NCI-H748 (cell line): ENCODE measurements at regions not wholly inside any gene's neighbourhood (a gene's known extent, or its start where the extent isn't known, plus 50 kb on each side); places are given as distances from the start of the nearest gene placed in this dataset.
A peak's percentile ranks its signal among the peaks of the same experiment; 100 is the strongest.
"Not testable (repeated sequence)": the region's sequence is repeated elsewhere in the genome, so short reads cannot be mapped to it uniquely, and the experiment has no call there.

ENCODE experiments used
- DNase-seq: peaks from one replicate; lab custom pipeline; 2025; ENCODE audit not compliant: unreplicated experiment; lab: John Stamatoyannopoulos, UW

- DNase-seq, result peak; percentile 49
These were observed 429.7 kb downstream of the ARL4A start for GRCh38 chr7:13117103-13117502.

GRCh38 chr7:13117592-13117991 is 430.2 kb downstream of the ARL4A start:
- no peak for DNase-seq

DNA sequence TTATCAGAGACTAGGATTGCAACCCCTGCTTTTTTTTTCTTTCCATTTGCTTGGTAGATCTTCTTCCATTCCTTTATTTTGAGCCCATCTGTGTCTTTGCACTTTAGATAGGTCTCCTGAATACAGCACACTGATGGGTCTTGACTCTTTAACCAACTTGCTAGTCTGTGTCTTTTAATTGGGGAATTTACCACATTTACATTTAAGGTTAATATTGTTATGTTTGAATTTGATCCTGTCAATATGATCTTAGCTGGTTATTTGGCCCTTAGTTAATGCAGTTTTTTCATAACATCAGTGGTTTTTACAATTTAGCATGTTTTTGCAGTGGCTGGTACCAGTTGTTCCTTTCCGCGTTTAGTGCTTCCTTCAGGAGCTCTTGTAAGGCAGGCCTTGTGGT is 437.2 kb downstream of the ARL4A start:
- DNase-seq, result not testable (repeated sequence)

DNA sequence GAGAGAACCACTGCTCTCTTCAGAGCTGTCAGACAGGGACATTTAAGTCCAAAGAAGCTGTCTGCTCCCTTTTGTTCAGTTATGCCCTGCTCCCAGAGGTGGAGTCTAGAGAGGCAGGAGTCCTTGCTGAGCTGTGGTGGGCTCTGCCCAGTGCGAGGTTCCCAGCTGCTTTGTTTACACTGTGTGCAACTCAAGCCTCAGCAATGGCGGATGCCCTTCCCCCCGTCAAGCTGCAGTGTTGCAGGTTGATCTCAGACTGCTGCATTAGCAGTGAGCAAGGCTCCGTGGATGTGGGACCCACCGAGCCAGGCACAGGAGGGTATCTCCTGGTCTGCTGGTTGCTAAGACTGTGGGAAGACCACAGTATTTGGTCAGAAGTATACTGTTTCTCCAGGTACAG is 438.9 kb downstream of the ARL4A start:
- DNase-seq, result no peak

- DNase-seq, result no peak
These were observed 442.9 kb downstream of the ARL4A start for GRCh38 chr7:13130321-13130720.

- not testable (repeated sequence) for DNase-seq
These were observed 443.5 kb downstream of the ARL4A start for GRCh38 chr7:13130906-13131305.

- no peak for DNase-seq
These were observed 444.9 kb downstream of the ARL4A start for GRCh38 chr7:13132314-13132713.

DNA sequence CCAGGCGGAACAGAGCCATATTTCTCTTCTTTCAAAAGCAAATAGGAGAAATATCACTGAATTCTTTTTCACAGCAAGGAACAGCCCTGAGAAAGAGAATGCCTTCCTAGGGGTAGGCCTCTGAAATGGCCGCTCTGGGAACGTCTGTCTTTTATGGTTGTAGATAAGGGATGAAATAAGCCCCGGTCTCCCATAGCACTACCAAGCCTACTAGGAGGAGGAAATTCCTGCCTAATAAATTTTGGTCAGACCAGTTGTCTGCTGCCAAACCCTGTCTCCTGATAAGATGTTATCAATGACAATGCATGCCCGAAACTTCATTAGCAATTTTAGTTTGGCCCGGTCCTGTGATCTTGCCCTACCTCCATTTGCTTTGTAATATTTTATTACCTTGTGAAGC is 448.9 kb downstream of the ARL4A start:
- DNase-seq, result not testable (repeated sequence)

- DNase-seq, result no peak
These were observed 452.0 kb downstream of the ARL4A start for GRCh38 chr7:13139436-13139835.

DNA sequence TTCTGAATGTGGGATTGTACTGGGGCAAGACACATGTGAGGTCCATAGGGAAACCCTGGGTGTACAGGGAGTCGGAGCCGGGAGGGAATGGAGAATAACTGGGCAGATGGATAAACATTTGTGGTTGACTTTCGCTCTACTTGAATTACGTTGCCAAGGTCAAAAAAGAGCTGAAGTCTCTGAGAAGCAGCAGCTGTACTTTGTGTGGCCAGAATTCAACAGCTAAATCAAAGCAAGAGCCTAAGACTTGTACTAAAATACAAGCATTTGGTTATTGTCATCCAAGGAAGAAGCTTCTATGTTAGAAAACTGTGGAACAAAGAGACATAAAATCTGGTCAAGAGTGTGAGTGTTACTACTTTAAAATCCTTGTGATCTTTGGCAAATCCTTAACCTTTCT is 457.2 kb downstream of the ARL4A start:
- DNase-seq, result no peak

- no peak for DNase-seq
These were observed 461.1 kb downstream of the ARL4A start for GRCh38 chr7:13148548-13148947.

DNA sequence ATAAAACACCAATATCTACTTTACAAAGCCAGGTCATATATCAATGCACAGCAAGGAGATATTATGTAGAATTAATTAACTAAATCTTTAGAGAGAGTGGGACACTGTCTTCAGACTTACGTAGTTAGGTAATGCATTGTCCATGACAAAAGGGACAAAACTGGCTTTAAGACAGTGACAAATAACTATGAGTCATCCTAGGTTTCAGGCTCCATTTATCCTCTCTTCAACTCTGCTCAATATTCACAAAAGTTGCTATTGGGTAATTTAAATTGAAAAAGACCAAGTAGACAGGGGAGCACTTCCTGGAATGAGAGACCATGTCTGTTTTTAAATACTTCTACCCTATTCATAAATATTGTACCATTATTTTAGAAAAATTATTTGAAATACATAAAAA is 464.5 kb downstream of the ARL4A start:
- DNase-seq, result no peak

GRCh38 chr7:13152755-13153154 is 465.3 kb downstream of the ARL4A start:
- DNase-seq, result no peak

GRCh38 chr7:13153266-13153665 is 465.8 kb downstream of the ARL4A start:
- no peak for DNase-seq

GRCh38 chr7:13153742-13154141 is 466.3 kb downstream of the ARL4A start:
- DNase-seq, result no peak

GRCh38 chr7:13155188-13155587 is 467.8 kb downstream of the ARL4A start:
- DNase-seq, result no peak

DNA sequence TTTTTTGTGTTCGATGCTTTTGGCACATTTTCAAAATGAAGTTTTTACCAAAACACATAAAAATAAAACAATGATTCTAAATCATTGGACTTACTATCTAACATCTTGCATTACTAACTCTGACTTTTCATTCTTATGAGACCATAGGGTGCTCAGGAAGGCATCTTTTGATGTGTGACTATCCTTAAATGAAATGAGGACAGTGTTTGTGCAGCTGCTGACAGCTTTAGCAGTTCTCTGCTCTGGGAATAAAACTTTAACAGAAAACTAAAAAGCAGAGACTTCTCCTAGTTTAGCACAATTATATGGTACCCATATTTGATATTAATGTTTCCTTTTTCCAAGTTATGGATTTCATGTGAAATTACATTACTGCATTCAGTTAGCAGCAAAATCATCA is 471.6 kb downstream of the ARL4A start:
- DNase-seq, result no peak

GRCh38 chr7:13159467-13160184 is 472.2 kb downstream of the ARL4A start:
- DNase-seq, result no peak

GRCh38 chr7:13161125-13161524 is 473.7 kb downstream of the ARL4A start:
- no peak for DNase-seq

DNA sequence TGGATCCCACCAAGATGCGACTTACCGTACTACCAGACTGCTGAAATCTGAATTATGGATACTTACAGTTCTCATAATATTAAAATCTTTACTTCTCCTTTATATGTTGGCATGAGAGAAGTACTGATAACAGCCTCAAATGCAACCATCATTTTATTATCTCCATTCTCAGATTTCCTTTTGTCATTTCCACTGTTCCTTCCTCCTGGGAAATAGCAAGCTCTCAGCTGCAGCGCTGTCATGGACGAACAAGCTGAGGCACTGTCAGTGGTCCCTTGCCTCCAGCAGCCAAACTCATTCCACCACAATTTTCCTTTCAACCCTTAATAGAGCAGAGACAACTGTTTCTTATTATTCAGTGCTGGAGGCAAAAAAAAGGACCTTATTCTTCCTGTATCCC is 478.4 kb downstream of the ARL4A start:
- DNase-seq, result no peak

DNA sequence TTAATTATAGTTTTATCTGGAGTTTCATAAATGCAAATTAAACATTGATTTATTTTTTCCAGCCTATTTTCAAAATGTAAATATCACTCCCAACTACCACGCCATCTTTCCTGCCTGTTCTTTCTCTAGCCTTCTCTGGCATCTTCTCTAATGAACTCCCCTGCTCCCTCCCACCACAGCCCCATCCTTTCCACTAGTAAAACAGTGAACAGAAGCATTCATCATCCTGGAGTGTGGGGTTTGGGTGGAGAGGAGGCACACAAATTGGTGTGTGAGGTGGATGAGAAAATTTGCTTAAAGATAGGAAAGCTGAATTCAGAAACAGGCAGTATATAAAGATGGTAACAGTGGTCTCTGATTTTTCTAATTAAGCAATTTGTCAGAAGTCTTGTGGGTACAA is 479.4 kb downstream of the ARL4A start:
- no peak for DNase-seq

GRCh38 chr7:13169356-13169755 is 481.9 kb downstream of the ARL4A start:
- DNase-seq, result no peak

GRCh38 chr7:13174991-13175390 is 487.6 kb downstream of the ARL4A start:
- DNase-seq, result no peak
